ENCODE measurements at regions not wholly inside any gene's neighbourhood (a gene's known extent, or its start where the extent isn't known, plus 50 kb on each side); places are given as distances from the start of the nearest gene placed in this dataset.

DNA sequence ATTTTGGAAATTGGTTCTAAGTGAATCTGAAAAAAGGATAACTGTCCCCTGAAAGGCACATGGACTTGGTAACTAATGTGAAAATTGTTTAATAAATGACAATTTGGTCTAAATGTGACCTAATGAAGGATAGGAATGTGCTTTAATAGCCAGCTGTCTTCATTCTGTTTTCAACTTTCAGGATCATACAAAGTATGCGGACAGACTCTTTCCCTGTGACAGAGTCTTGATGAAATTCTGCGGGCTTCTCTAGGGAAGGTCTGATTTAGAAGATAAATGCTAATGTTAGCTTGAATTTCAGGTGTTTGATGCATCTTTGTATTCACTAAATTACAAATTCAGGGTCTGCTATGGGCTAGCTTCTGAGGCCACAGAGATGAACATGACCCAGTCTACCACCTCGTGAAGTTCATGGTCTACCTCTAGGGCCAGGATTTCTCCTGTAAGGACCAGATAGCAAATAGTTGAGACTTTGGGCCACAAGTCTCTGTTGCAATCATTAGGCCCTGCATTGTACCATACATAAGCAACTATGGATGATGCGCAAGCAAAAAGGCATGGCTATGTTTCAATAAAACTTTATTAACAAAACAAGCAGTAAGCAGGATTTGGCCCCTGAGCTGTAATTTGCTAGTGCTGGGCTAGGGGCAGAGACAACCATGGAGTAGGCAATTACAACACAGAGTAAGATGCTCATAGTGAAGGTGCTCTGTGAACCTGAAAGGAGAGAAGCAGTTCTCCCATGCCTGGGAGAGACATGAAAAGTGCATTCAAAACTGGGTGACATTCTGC is 368.6 kb downstream of the INHBA start:
- Mint-ChIP-seq H3K4me1 (no peaks in the 10 kb centered on the region), H3K4me3 (no peak overlapping the region), H3K36me3 (ENCODE audit: low read depth) (no peaks in the 10 kb centered on the region), H3K27me3 (no peaks in the 10 kb centered on the region), H3K27ac (no peak overlapping the region), H3K9me3 (no peaks in the 10 kb centered on the region)
- TF ChIP-seq, protein P1, sequence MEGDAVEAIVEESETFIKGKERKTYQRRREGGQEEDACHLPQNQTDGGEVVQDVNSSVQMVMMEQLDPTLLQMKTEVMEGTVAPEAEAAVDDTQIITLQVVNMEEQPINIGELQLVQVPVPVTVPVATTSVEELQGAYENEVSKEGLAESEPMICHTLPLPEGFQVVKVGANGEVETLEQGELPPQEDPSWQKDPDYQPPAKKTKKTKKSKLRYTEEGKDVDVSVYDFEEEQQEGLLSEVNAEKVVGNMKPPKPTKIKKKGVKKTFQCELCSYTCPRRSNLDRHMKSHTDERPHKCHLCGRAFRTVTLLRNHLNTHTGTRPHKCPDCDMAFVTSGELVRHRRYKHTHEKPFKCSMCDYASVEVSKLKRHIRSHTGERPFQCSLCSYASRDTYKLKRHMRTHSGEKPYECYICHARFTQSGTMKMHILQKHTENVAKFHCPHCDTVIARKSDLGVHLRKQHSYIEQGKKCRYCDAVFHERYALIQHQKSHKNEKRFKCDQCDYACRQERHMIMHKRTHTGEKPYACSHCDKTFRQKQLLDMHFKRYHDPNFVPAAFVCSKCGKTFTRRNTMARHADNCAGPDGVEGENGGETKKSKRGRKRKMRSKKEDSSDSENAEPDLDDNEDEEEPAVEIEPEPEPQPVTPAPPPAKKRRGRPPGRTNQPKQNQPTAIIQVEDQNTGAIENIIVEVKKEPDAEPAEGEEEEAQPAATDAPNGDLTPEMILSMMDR (IDR thresholded peaks at IDR 0.05) = no peak
- POLR2A ChIA-PET = no interaction called here
- intact Hi-C loops (cut with micrococcal nuclease) = no loop called here
- ATAC-seq (ENCODE audit: low read depth) (no peak), DNase-seq (no peak)
- CTCF ChIA-PET = no interaction called here

DNA sequence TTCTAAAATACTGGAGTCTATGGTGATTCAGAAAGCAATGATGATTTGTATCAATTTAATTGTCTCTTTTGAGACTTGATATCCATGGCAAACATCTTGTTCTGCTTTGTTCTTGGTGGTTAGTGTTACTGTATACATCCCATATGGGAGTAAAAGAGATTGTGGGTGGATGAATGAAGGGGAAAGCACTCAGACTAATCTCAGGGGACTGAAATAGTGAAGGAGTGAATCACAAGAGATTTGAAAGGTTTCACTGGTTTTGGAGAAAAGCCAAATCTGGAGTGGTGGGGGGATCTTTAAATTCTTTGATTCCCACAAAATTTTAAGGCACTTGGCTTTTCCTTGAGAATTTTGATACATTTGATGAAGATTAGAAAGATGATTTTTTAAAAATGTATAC is 369.4 kb downstream of the INHBA start:
- ChIA-PET CTCF (no interaction called here), POLR2A (no interaction called here)
- intact Hi-C loops (cut with micrococcal nuclease) = no loop called here
- Mint-ChIP-seq H3K9me3 (no peaks in the 10 kb centered on the region), H3K36me3 (ENCODE audit: low read depth) (no peaks in the 10 kb centered on the region), H3K4me1 (no peaks in the 10 kb centered on the region), H3K4me3 (no peak overlapping the region), H3K27ac (no peak overlapping the region), H3K27me3 (no peaks in the 10 kb centered on the region)
- no peak for ATAC-seq (ENCODE audit: low read depth)
- TF ChIP-seq, protein P1 (IDR thresholded peaks at IDR 0.05) = no peak
- DNase-seq = no peak

DNA sequence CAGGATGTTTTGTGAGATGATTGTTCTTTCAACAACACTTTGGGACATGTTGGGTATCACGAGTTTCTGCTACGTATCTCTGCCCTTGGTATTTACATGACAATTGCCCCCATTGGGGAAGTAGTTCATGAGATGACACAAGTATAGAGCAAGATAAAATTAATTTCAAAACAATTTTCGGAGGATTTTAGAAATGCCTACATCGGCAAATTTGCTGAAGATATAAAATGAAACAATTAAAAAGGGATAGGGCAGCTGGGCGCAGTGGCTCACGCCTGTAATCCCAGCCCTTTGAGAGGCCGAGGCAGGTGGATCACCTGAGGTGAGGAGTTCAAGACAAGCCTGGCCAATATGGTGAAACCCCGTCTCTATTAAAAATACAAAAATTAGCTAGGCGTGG is 371.7 kb downstream of the INHBA start:
- H3K4me1 Mint-ChIP-seq = no peaks in the 10 kb centered on the region
- no peak overlapping the region for H3K27ac Mint-ChIP-seq
- ChIA-PET POLR2A (no interaction called here), CTCF (no interaction called here)
- H3K9me3 Mint-ChIP-seq = no peaks in the 10 kb centered on the region
- no peak for ATAC-seq (ENCODE audit: low read depth)
- TF ChIP-seq, protein P1 (IDR thresholded peaks at IDR 0.05) = no peak
- no peak overlapping the region for H3K4me3 Mint-ChIP-seq
- H3K36me3 Mint-ChIP-seq (ENCODE audit: low read depth) = no peaks in the 10 kb centered on the region
- intact Hi-C loops (cut with micrococcal nuclease) = no loop called here
- DNase-seq = no peak
- H3K27me3 Mint-ChIP-seq = no peaks in the 10 kb centered on the region

DNA sequence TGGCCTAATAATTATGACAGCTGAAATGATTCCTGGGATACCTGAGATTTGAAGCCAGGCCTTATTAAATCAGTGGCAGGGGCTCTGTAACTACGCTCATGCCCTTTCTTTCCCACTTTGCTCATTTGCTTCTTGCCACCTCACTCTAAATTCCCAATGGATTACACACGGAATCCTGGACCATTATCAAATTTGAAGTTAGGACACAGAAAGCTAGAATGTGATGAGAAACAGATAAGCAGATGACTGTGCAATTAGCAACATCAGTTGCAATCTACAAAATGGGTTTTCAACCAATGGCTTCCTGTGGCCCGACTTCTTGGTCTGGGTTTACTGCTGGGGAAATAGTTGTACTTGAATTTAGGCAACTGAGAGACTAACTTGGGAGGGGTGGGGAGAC is 374.3 kb downstream of the INHBA start:
- DNase-seq (no peak), ATAC-seq (ENCODE audit: low read depth) (no peak)
- intact Hi-C loops (cut with micrococcal nuclease) = no loop called here
- H3K9me3 Mint-ChIP-seq = no peaks in the 10 kb centered on the region
- TF ChIP-seq, protein P1 (IDR thresholded peaks at IDR 0.05) = no peak
- no peaks in the 10 kb centered on the region for H3K4me1 Mint-ChIP-seq
- H3K27me3 Mint-ChIP-seq = no peaks in the 10 kb centered on the region
- ChIA-PET CTCF (no interaction called here), POLR2A (no interaction called here)
- H3K4me3 Mint-ChIP-seq = no peak overlapping the region
- H3K36me3 Mint-ChIP-seq (ENCODE audit: low read depth) = no peaks in the 10 kb centered on the region
- H3K27ac Mint-ChIP-seq = no peak overlapping the region

DNA sequence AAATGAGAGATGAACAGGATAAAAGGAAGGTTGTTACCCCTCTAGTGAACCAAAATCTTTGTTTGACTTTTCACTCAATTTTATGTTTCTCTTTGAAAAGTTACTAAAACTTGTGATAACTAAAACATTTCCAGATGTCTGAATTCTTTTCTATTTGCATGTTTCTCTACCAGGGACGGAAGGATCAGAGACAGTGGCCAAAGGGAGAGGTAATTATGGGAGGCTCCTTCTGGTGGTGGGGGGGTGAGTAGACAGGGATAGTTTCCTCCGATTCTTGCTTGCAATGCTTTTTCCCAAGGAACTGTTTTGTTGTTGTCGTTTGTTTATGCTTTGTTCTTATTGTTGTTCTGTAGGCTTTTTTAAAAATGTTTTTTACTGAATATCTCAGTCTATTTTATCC is 374.8 kb downstream of the INHBA start:
- intact Hi-C loops (cut with micrococcal nuclease) = no loop called here
- DNase-seq = no peak
- Mint-ChIP-seq H3K27ac (no peak overlapping the region), H3K36me3 (ENCODE audit: low read depth) (no peaks in the 10 kb centered on the region), H3K4me1 (no peaks in the 10 kb centered on the region), H3K4me3 (no peak overlapping the region), H3K27me3 (no peaks in the 10 kb centered on the region), H3K9me3 (no peaks in the 10 kb centered on the region)
- TF ChIP-seq, protein P1 (IDR thresholded peaks at IDR 0.05) = no peak
- ATAC-seq (ENCODE audit: low read depth) = no peak
- ChIA-PET CTCF (no interaction called here), POLR2A (no interaction called here)
